ENCODE measurements at regions not wholly inside any gene's neighbourhood (a gene's known extent, or its start where the extent isn't known, plus 50 kb on each side); places are given as distances from the start of the nearest gene placed in this dataset.
"Not testable (repeated sequence)": the region's sequence is repeated elsewhere in the genome, so short reads cannot be mapped to it uniquely, and the experiment has no call there.

DNA sequence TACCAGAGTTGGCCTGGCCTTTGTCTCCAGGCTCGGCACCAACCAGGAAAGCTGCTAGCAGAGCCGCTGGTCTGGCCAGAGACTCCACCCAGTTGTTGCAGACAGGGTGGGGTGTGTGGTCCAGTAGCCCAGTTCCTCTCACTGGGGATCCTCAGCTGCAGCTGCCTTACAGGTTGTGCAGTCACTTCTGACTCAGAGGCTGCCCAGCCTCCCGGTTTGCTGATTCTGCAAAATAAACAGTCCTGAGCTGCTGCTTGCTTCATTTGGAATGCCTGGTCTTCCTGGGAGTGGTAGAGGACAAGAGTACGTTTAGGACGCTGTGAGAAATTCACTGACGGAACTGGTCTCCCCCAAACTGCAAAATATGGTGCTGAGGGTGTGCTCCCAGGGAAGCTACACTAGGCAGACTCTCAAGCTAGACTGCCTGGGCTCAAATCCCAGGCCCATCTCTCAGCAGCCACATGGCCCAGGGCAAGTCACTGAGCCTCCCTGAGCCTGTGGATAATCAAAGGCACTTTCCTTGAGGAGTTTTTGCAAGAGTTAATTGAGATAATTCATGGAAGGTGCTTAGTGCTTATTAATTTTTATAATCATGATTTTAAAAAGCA is 246.1 kb downstream of the TFAP2C start:
- H3K27ac ChIP-seq (ENCODE audit: low read depth, low read length), result no peak overlapping the region
- WGBS, 3 donors, result 24 to 35% (median 33%) methylated on average over 6 of the region's 6 CpGs

GRCh38 chr20:56875803-56876202 is 246.7 kb downstream of the TFAP2C start:
- WGBS, 3 donors, result 84 to 89% (median 87%) methylated on average over 7 of the region's 7 CpGs
- no peak overlapping the region for H3K27ac ChIP-seq (ENCODE audit: low read depth, low read length)

DNA sequence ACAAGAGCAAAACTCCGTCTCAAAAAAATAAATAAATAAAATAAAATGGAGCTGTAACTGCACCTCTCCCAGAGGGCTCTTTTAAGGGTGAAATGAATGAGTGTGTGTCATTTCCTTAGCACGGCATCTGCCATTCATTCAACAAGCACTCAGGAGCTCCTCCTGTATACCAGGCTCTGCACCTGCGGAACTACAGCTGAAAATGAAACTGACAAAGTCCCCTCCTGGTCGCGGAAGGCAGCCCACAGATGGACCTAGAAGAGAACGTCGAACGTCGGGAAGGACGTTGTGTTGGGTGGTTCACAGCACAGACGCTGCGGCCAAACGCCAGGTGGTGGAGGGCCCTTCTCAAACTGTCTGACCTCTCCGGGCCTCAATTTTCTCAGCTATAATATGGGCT is 256.4 kb downstream of the TFAP2C start:
- no peak overlapping the region for H3K27ac ChIP-seq (ENCODE audit: low read depth, low read length)
- 77 to 82% (median 80%) methylated on average over 14 of the region's 14 CpGs for WGBS, 3 donors

DNA sequence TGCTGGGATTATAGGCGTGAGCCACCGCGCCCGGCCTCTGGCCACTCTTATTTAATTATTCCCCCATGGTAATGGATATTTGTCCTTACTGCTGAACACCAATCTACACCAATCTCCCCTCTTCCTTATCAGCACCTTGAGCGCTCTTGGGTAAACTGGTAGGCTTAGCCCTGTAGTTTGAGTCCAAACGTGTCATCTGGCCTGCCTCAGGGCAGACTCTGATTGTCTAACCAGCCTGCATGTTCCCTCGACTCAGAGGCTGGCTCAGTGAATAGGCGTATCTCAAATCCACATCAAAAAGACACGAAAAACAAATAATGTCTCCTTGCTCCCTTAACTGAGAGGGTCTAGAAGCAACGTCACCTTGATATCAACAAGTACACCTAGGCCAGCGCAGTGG is 260.9 kb downstream of the TFAP2C start:
- WGBS, 3 donors, result 77 to 83% (median 81%) methylated on average over 11 of the region's 11 CpGs
- no peak overlapping the region for H3K27ac ChIP-seq (ENCODE audit: low read depth, low read length)

GRCh38 chr20:56893226-56893917 is 264.3 kb downstream of the TFAP2C start:
- no peak overlapping the region for H3K27ac ChIP-seq (ENCODE audit: low read depth, low read length)
- 37 to 43% (median 42%) methylated on average over 8 of the region's 8 CpGs for WGBS, 3 donors

DNA sequence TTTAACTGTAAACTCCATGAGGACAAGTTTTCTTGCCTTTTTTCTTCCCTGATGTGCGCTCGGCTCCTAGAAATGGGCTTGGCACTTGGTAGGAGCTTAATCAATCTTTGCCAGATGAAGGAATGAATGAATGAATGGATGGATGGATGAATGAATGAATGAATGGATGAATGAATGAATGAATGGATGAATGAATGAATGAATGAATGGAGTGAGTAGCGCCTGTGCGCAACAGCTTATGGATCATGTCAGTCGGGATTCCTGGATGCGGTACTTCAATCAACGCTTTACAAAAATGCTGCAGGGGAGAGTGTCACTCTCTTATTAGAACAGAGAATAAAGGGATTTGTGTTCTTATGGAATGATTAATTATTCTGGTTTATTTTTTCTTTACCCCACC is 267.3 kb downstream of the TFAP2C start:
- WGBS, 3 donors, result 89 to 95% (median 89%) methylated on average over 7 of the region's 7 CpGs
- H3K27ac ChIP-seq (ENCODE audit: low read depth, low read length), result no peak overlapping the region

- 58 to 60% (median 59%) methylated on average over 7 of the region's 7 CpGs for WGBS, 3 donors
- H3K27ac ChIP-seq (ENCODE audit: low read depth, low read length), result no peak overlapping the region
Measured at GRCh38 chr20:56897318-56897957, 268.3 kb downstream of the TFAP2C start.

GRCh38 chr20:56897958-56898349 is 268.8 kb downstream of the TFAP2C start:
- WGBS, 3 donors, result 75 to 85% (median 78%) methylated on average over 3 of the region's 3 CpGs
- H3K27ac ChIP-seq (ENCODE audit: low read depth, low read length), result no peak overlapping the region

- no peak overlapping the region for H3K27ac ChIP-seq (ENCODE audit: low read depth, low read length)
- 61 to 75% (median 62%) methylated on average over 5 of the region's 5 CpGs for WGBS, 3 donors
Measured at GRCh38 chr20:56899506-56899905, 270.4 kb downstream of the TFAP2C start.

- 78 to 84% (median 78%) methylated on average over 9 of the region's 9 CpGs for WGBS, 3 donors
- no peak overlapping the region for H3K27ac ChIP-seq (ENCODE audit: low read depth, low read length)
Measured at GRCh38 chr20:56900252-56900651, 271.1 kb downstream of the TFAP2C start.

DNA sequence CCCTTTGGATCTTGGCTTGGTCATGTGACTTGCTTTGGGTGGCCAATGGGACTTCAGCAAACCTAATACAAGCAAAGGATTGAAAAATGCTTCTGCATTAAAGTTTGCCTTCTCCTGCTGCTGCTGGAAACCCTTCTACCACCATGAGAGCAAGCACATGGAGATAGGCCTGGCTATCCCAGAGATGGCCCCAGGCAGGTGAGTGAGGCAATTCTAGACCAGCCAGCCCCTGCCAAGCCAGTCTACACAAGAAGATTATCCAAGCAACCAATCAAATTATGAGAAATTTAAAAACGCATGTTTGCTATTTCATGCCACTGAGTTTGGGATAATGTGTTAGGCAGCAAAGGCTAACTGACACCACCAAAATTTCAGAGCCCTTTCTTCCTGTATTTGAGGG is 274.3 kb downstream of the TFAP2C start:
- 0 to 43% (median 34%) methylated on average over 1 of the region's 1 CpG for WGBS, 3 donors
- H3K27ac ChIP-seq (ENCODE audit: low read depth, low read length), result no peak overlapping the region

DNA sequence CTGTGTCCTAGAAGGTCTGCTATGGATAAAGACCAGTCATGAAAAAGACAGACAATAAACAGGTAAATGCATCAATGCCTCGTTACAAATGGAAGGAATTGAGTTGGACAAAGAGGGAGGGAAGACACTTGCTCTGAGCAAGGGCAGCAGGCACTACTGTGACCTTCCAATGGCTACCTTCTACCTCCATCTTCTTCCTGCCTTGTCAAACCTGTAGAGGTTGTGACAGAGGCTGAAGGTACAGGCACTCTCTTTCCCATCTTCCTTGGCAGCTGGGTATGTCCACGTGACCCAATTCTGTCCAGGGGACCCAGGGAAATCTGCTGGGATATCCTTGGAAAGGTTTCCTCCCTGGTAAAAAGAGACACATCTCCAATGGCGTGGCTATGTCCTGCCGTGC is 274.8 kb downstream of the TFAP2C start:
- no peak overlapping the region for H3K27ac ChIP-seq (ENCODE audit: low read depth, low read length)
- WGBS, 3 donors, result 50 to 74% (median 57%) methylated on average over 4 of the region's 4 CpGs

DNA sequence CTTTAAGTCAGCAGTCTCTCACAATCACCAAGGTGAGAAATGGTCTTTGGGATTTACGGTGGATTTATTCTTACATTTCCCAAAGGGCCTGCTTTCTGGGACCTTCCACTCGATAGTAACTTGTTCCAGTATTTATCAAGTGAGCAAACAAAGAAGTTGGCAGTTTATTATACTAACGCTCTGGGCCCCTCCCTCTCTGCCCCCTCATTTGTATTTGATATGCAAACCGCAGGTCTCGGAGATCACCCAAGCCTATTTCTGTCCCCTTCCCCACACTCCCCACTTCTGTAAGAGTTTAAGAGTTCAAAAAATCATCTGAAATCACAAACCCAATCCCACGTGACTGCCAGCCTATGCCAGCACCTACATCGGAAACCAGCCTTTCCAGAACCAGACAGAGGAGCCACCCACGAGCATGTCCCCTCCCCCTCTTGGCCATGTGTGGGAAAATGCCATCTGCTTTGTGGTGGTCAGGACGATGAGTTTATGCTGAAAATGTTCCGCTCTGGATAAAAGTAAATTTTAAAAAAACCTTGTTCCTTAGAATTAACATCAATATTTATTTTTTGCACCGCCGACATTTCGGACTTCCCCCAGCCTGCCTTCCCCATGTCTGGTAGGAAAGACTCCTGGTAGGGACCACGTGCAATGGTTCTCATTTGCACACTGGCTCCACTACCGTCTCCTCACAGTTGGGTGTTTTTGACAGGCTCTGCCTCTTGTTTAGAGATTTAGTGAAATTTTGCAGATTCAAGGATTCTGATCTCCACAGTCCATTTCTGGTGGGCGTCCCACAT is 281.0 kb downstream of the TFAP2C start:
- WGBS, 3 donors, result 25 to 61% (median 58%) methylated on average over 16 of the region's 16 CpGs

DNA sequence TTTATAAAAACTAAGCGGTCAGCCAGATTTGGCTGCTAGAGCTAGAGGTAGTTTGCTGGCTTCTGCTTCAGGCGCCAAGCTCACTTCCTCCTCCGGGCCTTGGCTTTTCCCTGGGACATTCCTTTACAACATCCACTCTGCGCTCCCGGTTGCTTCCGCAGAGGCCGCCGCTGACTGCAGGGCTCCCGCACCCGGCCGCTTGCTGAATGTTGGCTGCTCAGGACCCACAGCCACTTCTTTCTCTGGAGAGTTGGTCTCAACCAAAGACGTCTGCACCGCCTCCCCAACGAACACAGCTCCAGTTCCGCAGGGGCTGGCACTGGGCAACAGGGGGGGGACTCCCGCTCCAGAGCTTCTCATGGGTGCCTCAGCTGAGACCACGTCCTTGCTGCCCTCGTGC is 282.8 kb downstream of the TFAP2C start:
- H3K27ac ChIP-seq (ENCODE audit: low read depth, low read length), result no peak overlapping the region
- WGBS, 3 donors, result 74 to 90% (median 75%) methylated on average over 18 of the region's 18 CpGs

More for the DNA sequence above, 281.0 kb downstream of the TFAP2C start:
- H3K27ac ChIP-seq (ENCODE audit: low read depth, low read length), result no peak overlapping the region

DNA sequence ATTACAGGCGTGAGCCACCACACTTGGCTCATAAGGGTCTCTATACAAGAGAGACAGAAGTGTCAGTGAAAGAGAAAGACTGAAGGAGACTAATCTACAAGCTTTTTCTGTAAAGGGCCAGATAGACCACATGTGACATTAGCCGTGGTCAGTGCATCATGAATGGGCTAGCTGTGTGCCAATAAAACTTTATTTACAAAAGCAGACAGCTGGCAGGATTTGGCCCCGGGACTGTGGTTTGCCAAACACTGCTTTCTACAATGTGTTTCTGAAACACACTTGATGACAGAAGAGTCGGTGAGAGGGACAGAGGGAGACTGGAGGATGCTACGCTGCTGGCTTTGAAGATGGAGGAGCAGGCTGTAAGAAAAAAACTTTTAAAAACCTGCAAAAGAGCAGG is 285.4 kb downstream of the TFAP2C start:
- WGBS, 3 donors, result 87 to 88% (median 87%) methylated on average over 5 of the region's 5 CpGs
- H3K27ac ChIP-seq (ENCODE audit: low read depth, low read length), result no peak overlapping the region

DNA sequence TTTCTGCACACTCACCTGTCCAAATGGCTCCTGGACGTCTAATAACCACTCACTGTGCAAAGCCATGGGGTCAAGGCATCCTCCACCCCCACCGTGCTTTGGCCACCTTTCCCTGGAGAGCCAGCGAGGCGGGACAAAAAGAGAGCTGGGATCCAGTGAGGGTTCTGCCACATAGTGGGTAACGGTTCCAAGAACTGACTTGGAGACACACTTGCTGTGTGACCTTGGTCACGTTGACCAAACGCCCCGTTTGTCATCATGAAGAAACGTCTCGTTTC is 287.2 kb downstream of the TFAP2C start:
- H3K27ac ChIP-seq (ENCODE audit: low read depth, low read length), result no peak overlapping the region
- WGBS, 3 donors, result 44 to 87% (median 86%) methylated on average over 10 of the region's 10 CpGs

GRCh38 chr20:56920041-56920440 is 290.9 kb downstream of the TFAP2C start:
- 71 to 81% (median 78%) methylated on average over 4 of the region's 4 CpGs for WGBS, 3 donors
- H3K27ac ChIP-seq (ENCODE audit: low read depth, low read length), result not testable (repeated sequence)

DNA sequence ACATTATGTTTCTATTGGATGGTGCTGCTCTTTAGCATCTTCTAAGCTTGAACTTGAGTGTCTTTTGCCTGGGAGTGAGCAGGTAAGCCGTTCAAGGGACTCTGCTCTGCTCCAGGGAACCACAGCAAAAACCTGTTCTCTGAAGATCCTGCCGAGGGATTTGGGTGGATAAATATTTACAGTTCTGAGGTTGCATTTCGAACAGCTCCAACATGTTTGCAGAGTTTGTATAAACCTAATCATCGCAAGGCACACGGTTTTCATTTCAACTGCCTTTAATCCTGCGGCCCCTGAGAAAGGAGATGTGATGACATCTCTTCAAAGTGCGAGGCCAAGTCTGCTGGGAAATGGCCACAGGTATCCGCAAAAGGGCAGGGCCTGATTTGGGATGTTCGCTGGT is 293.4 kb downstream of the TFAP2C start:
- H3K27ac ChIP-seq (ENCODE audit: low read depth, low read length), result no peak overlapping the region
- 55 to 70% (median 57%) methylated on average over 9 of the region's 9 CpGs for WGBS, 3 donors

Data from adipose tissue (tissue), 3 donors.